ENCODE measurements at regions not wholly inside any gene's neighbourhood (a gene's known extent, or its start where the extent isn't known, plus 50 kb on each side); places are given as distances from the start of the nearest gene placed in this dataset.

DNA sequence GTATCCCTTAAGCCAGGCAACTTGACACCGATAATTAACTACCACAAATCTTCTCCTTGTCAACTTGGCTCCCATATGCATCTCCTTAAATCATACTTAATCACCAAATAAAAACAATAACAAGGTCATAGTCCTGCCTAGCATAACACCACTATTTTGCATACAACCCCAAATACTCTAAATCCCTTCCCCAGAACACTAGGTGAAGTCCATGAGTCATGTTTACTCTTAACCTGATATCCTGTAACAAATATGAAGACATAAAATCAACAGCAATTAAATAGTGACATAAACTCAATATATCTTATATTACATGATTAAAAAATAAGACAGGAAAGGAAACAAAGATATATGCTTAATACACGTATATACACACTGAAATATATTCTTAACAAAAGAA lies 362.0 kb downstream of the ETV1 start:
- no peaks in the 10 kb centered on the region for H3K79me2 ChIP-seq (ENCODE audit: control insufficient read depth, insufficient read depth, low read length)

More for the DNA sequence above, 362.0 kb downstream of the ETV1 start:
- POLR2A ChIA-PET, result no interaction called here
- H3K4me1 ChIP-seq (ENCODE audit: control insufficient read depth, insufficient read depth, low read length), result no peaks in the 10 kb centered on the region
- TF ChIP-seq EED (IDR thresholded peaks at IDR 0.05; ENCODE audit: low read depth) (no peak), PML (IDR thresholded peaks at IDR 0.05; ENCODE audit: low read length) (no peak), SP1 (IDR thresholded peaks at IDR 0.05; ENCODE audit: low read depth, low read length) (no peak), SREBF2 (IDR thresholded peaks at IDR 0.05; ENCODE audit: low read length) (no peak), JUNB (IDR thresholded peaks at IDR 0.05) (no peak), PRDM15 (CRISPR knock-in tag; IDR thresholded peaks at IDR 0.05) (no peak), SMAD1 (IDR thresholded peaks at IDR 0.05; ENCODE audit: low read depth, partially characterized antibody) (no peak), FOXM1 (IDR thresholded peaks at IDR 0.05; ENCODE audit: low read depth, low read length) (no peak), ZNF384 (IDR thresholded peaks at IDR 0.05; ENCODE audit: borderline replicate concordance, low read depth, low read length) (no peak), MEF2B (IDR thresholded peaks at IDR 0.05; ENCODE audit: partially characterized antibody, poor library complexity, severe bottlenecking) (no peak), RELA (IDR thresholded peaks at IDR 0.05; ENCODE audit: borderline replicate concordance, partially characterized antibody) (no peak)
- TF ChIP-seq, protein P1, sequence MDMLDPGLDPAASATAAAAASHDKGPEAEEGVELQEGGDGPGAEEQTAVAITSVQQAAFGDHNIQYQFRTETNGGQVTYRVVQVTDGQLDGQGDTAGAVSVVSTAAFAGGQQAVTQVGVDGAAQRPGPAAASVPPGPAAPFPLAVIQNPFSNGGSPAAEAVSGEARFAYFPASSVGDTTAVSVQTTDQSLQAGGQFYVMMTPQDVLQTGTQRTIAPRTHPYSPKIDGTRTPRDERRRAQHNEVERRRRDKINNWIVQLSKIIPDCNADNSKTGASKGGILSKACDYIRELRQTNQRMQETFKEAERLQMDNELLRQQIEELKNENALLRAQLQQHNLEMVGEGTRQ (IDR thresholded peaks at IDR 0.05; ENCODE audit: borderline replicate concordance, low read depth, low read length), result no peak
- RAD21 ChIA-PET (ENCODE audit: unreplicated experiment), result no interaction called here
- in situ Hi-C loops (cut with MboI) (no loop called here), intact Hi-C loops (cut with micrococcal nuclease; ENCODE audit: unreplicated experiment) (no loop called here)
- H3K4me3 ChIP-seq, result no peak overlapping the region
- no peaks in the 10 kb centered on the region for H3K9me3 ChIP-seq (replicated peaks; ENCODE audit: control insufficient read depth, insufficient read depth, low read length)
- DNase-seq (ENCODE audit: low read depth, low spot score), result no peak
- WGBS (ENCODE audit: insufficient coverage, insufficient replicate concordance, low lambda C conversion rate, missing lambda C conversion rate), result 8% methylated on average over 2 of the region's 2 CpGs
- no TSS peak for BruUV-seq (replicated peaks)
- H3K27me3 ChIP-seq (replicated peaks in 1 of 2; ENCODE audit: control insufficient read depth in 2 of 2, insufficient read depth in 2 of 2, low read length in 1 of 2), result no peaks in the 10 kb centered on the region
- no peaks in the 10 kb centered on the region for H3K36me3 ChIP-seq (ENCODE audit: control insufficient read depth in 2 of 2, insufficient read depth in 2 of 2, low read length in 1 of 2)
- H2AFZ ChIP-seq (ENCODE audit: control insufficient read depth, low read depth, low read length), result no peak overlapping the region
- no peaks in the 10 kb centered on the region for H4K20me1 ChIP-seq (ENCODE audit: control insufficient read depth, insufficient read depth)
- SMC1A ChIA-PET (ENCODE audit: uncharacterized antibody, unreplicated experiment), result no interaction called here
- H3K9ac ChIP-seq (ENCODE audit: control insufficient read depth, insufficient read depth, low read length), result no peak overlapping the region
- H3K4me2 ChIP-seq (ENCODE audit: control insufficient read depth, insufficient read depth), result no peak overlapping the region
- ATAC-seq, result no peak
- CTCF ChIA-PET, result no interaction called here
- no peak for FAIRE-seq
- H3K27ac ChIP-seq (ENCODE audit: control insufficient read depth, insufficient read depth), result no peak overlapping the region

Measured in GM12878 (cell line).